ENCODE measurements at regions not wholly inside any gene's neighbourhood (a gene's known extent, or its start where the extent isn't known, plus 50 kb on each side); places are given as distances from the start of the nearest gene placed in this dataset.
"Not testable (repeated sequence)": the region's sequence is repeated elsewhere in the genome, so short reads cannot be mapped to it uniquely, and the experiment has no call there.

GRCh38 chr2:34159901-34160300 lies 560.8 kb upstream of the FAM98A start:
- TF ChIP-seq CTCF (IDR thresholded peaks at IDR 0.05; ENCODE audit: unreplicated experiment): no peak
- intact Hi-C loops (cut with micrococcal nuclease; ENCODE audit: unreplicated experiment): no loop called here
- Mint-ChIP-seq H3K4me1 (ENCODE audit: low read depth, unreplicated experiment) (no peaks in the 10 kb centered on the region), H3K9me3 (ENCODE audit: low read depth, unreplicated experiment) (peaks cover 7% of the 10 kb centered on the region), H3K4me3 (ENCODE audit: low read depth, unreplicated experiment) (no peak overlapping the region), H3K27me3 (ENCODE audit: unreplicated experiment) (no peaks in the 10 kb centered on the region), H3K27ac (ENCODE audit: unreplicated experiment) (no peak overlapping the region), H3K36me3 (ENCODE audit: insufficient read depth, unreplicated experiment) (no peaks in the 10 kb centered on the region)
- DNase-seq: no peak
- BruUV-seq (replicated peaks): no TSS peak
- CTCF ChIA-PET: no interaction called here

GRCh38 chr2:34153484-34153883 lies 554.4 kb upstream of the FAM98A start:
- no TSS peak for BruUV-seq (replicated peaks)
- Mint-ChIP-seq H3K36me3 (ENCODE audit: insufficient read depth, unreplicated experiment) (no peaks in the 10 kb centered on the region), H3K4me1 (ENCODE audit: low read depth, unreplicated experiment) (no peaks in the 10 kb centered on the region), H3K9me3 (ENCODE audit: low read depth, unreplicated experiment) (peaks cover 7% of the 10 kb centered on the region), H3K27me3 (ENCODE audit: unreplicated experiment) (no peaks in the 10 kb centered on the region), H3K4me3 (ENCODE audit: low read depth, unreplicated experiment) (no peak overlapping the region), H3K27ac (ENCODE audit: unreplicated experiment) (no peak overlapping the region)
- intact Hi-C loops (cut with micrococcal nuclease; ENCODE audit: unreplicated experiment): no loop called here
- CTCF ChIA-PET: no interaction called here
- DNase-seq: no peak
- no peak for TF ChIP-seq CTCF (IDR thresholded peaks at IDR 0.05; ENCODE audit: unreplicated experiment)

GRCh38 chr2:34147780-34148179 lies 548.7 kb upstream of the FAM98A start:
- H3K4me3 Mint-ChIP-seq (ENCODE audit: low read depth, unreplicated experiment): no peak overlapping the region
- TF ChIP-seq CTCF (IDR thresholded peaks at IDR 0.05; ENCODE audit: unreplicated experiment): no peak
- H3K9me3 Mint-ChIP-seq (ENCODE audit: low read depth, unreplicated experiment): peaks cover 8% of the 10 kb centered on the region
- no peaks in the 10 kb centered on the region for H3K4me1 Mint-ChIP-seq (ENCODE audit: low read depth, unreplicated experiment)
- BruUV-seq (replicated peaks): no TSS peak
- CTCF ChIA-PET: interaction anchor here (0.6 kb wide), 1 partner anchor 24 kb away, joined by 3 read pairs; no protein-coding TSS in a partner anchor
- no peak for DNase-seq
- no peaks in the 10 kb centered on the region for H3K27me3 Mint-ChIP-seq (ENCODE audit: unreplicated experiment)
- H3K36me3 Mint-ChIP-seq (ENCODE audit: insufficient read depth, unreplicated experiment): no peaks in the 10 kb centered on the region
- intact Hi-C loops (cut with micrococcal nuclease; ENCODE audit: unreplicated experiment): no loop called here
- no peak overlapping the region for H3K27ac Mint-ChIP-seq (ENCODE audit: unreplicated experiment)

GRCh38 chr2:34143149-34143548 lies 544.0 kb upstream of the FAM98A start:
- TF ChIP-seq CTCF (IDR thresholded peaks at IDR 0.05; ENCODE audit: unreplicated experiment): no peak
- Mint-ChIP-seq H3K36me3 (ENCODE audit: insufficient read depth, unreplicated experiment) (no peaks in the 10 kb centered on the region), H3K4me3 (ENCODE audit: low read depth, unreplicated experiment) (no peak overlapping the region), H3K27ac (ENCODE audit: unreplicated experiment) (no peak overlapping the region), H3K9me3 (ENCODE audit: low read depth, unreplicated experiment) (peaks cover 8% of the 10 kb centered on the region), H3K27me3 (ENCODE audit: unreplicated experiment) (no peaks in the 10 kb centered on the region), H3K4me1 (ENCODE audit: low read depth, unreplicated experiment) (no peaks in the 10 kb centered on the region)
- no TSS peak for BruUV-seq (replicated peaks)
- DNase-seq: no peak
- CTCF ChIA-PET: no interaction called here
- intact Hi-C loops (cut with micrococcal nuclease; ENCODE audit: unreplicated experiment): no loop called here

- H3K36me3 Mint-ChIP-seq (ENCODE audit: insufficient read depth, unreplicated experiment); CTCF ChIA-PET; DNase-seq; H3K4me3 Mint-ChIP-seq (ENCODE audit: low read depth, unreplicated experiment); BruUV-seq (replicated peaks); H3K27ac Mint-ChIP-seq (ENCODE audit: unreplicated experiment); H3K4me1 Mint-ChIP-seq (ENCODE audit: low read depth, unreplicated experiment); H3K27me3 Mint-ChIP-seq (ENCODE audit: unreplicated experiment); intact Hi-C loops (cut with micrococcal nuclease; ENCODE audit: unreplicated experiment): not testable (repeated sequence)
- H3K9me3 Mint-ChIP-seq (ENCODE audit: low read depth, unreplicated experiment): peaks cover 12% of the 10 kb centered on the region
These were observed 543.5 kb upstream of the FAM98A start for GRCh38 chr2:34142531-34143008.

GRCh38 chr2:34133065-34133464 lies 534.0 kb upstream of the FAM98A start:
- H3K27ac Mint-ChIP-seq (ENCODE audit: unreplicated experiment); BruUV-seq (replicated peaks); H3K4me3 Mint-ChIP-seq (ENCODE audit: low read depth, unreplicated experiment); H3K36me3 Mint-ChIP-seq (ENCODE audit: insufficient read depth, unreplicated experiment); intact Hi-C loops (cut with micrococcal nuclease; ENCODE audit: unreplicated experiment); H3K9me3 Mint-ChIP-seq (ENCODE audit: low read depth, unreplicated experiment); H3K4me1 Mint-ChIP-seq (ENCODE audit: low read depth, unreplicated experiment); DNase-seq; CTCF ChIA-PET; H3K27me3 Mint-ChIP-seq (ENCODE audit: unreplicated experiment): not testable (repeated sequence)
